ENCODE measurements at regions not wholly inside any gene's neighbourhood (a gene's known extent, or its start where the extent isn't known, plus 50 kb on each side); places are given as distances from the start of the nearest gene placed in this dataset.
A peak's percentile ranks its signal among the peaks of the same experiment; 100 is the strongest.
"Not testable (repeated sequence)": the region's sequence is repeated elsewhere in the genome, so short reads cannot be mapped to it uniquely, and the experiment has no call there.

DNA sequence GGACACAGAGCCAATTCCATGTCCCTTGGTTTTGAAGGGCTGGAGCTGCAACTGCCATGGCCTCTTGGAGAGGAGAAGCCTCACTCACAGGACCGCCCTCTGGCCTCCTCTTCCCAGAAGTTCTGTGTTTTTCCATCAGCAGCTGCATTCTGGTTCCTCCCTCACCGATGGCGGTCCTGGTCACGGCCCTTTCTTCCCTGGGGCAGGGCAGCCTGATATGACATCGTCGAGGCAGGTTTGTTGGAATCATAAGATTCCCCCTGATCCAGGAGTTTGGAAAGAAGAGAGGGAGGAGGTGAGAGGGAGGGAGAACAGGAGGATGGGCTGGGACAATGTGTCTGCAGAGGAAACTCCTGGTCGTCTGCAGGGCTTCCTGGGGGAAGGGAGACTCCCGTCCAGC, 82.7 kb upstream of the PDZD8 start:
- no peaks in the 10 kb centered on the region for H3K27me3 ChIP-seq

DNA sequence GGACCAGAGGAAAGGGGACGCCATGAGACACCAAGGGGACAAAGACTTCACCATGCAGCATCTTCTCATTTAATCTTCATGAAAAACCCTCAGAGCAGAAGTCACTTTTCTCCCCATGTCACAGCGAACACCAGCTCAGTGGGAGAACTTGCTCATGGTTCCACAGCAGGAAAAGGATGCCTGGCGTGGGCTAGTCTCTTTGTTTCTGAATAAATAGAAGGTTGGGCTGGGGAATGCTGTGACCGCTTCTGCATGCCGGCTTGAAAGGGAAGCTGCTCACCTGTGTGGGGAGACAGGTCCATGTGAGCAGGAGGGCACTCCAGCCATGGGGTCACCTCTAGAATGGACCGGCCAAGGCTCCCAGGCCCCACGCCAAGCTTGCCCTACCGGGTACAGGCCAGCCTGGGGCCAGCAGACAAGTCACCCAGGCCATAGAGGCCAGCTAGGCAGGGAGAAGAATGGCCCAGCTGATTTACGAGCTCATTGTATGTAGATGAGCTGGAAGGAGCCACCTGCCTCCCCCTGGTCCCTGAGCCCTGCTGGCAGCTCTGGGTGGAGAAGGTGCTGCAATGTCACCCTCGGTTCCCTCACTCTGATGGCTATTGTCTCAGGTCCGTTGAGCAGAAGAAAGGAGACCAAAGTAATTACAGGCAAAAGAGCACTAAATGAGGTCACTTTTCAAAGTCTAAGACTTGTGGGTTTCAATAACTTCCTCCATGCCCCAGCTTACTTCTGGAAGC, 82.0 kb upstream of the PDZD8 start:
- no peak for DNase-seq
- H3K4me3 ChIP-seq: no peak overlapping the region
- TF ChIP-seq, protein P1, sequence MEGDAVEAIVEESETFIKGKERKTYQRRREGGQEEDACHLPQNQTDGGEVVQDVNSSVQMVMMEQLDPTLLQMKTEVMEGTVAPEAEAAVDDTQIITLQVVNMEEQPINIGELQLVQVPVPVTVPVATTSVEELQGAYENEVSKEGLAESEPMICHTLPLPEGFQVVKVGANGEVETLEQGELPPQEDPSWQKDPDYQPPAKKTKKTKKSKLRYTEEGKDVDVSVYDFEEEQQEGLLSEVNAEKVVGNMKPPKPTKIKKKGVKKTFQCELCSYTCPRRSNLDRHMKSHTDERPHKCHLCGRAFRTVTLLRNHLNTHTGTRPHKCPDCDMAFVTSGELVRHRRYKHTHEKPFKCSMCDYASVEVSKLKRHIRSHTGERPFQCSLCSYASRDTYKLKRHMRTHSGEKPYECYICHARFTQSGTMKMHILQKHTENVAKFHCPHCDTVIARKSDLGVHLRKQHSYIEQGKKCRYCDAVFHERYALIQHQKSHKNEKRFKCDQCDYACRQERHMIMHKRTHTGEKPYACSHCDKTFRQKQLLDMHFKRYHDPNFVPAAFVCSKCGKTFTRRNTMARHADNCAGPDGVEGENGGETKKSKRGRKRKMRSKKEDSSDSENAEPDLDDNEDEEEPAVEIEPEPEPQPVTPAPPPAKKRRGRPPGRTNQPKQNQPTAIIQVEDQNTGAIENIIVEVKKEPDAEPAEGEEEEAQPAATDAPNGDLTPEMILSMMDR (IDR thresholded peaks at IDR 0.05): no peak
- no peak overlapping the region for H3K27ac ChIP-seq
- no peaks in the 10 kb centered on the region for H3K27me3 ChIP-seq
- H3K4me1 ChIP-seq: peaks cover 2 to 44% (median 22%) of the 10 kb centered on the region in 4 donors
- H3K9me3 ChIP-seq: no peaks in the 10 kb centered on the region
- no peaks in the 10 kb centered on the region for H3K36me3 ChIP-seq
- intact Hi-C loops (cut with DNase I; ENCODE audit: low total_unique reads): no loop called here

More for the DNA sequence above, 82.7 kb upstream of the PDZD8 start:
- intact Hi-C loops (cut with DNase I; ENCODE audit: low total_unique reads): no loop called here
- DNase-seq: peak in 1 of 2 donors; percentile 27
- TF ChIP-seq, protein P1 (IDR thresholded peaks at IDR 0.05): no peak
- Histone ChIP-seq H3K4me3 (no peak overlapping the region), H3K4me1 (peaks cover 5 to 49% (median 25%) of the 10 kb centered on the region in 4 donors), H3K36me3 (no peaks in the 10 kb centered on the region), H3K27ac (no peak overlapping the region), H3K9me3 (no peaks in the 10 kb centered on the region)

DNA sequence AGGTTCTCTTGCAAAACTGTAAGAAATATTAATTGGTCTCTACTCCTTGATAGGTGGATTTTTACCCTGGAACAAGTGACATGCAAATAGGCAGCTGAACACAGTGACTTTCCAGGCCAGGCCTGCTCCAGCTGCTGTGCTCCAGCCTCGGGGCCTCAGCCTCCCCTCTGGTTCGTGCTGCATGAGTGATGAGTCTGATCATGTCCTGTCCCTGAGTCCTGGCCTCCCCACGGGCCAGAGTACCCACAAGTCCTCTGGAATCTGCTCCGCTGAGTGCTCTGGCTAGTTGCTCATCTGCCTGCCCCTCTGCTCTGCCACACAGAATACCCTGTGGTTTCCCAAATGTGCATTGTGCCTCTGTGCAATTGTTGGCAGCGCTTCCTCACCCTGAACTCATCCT, 80.1 kb upstream of the PDZD8 start:
- Histone ChIP-seq H3K27ac (no peak overlapping the region), H3K4me1 (peaks cover 0 to 39% (median 10%) of the 10 kb centered on the region in 4 donors), H3K4me3 (no peak overlapping the region), H3K9me3 (no peaks in the 10 kb centered on the region), H3K27me3 (no peaks in the 10 kb centered on the region), H3K36me3 (no peaks in the 10 kb centered on the region)
- TF ChIP-seq, protein P1 (IDR thresholded peaks at IDR 0.05): no peak
- no peak for DNase-seq
- intact Hi-C loops (cut with DNase I; ENCODE audit: low total_unique reads): no loop called here

DNA sequence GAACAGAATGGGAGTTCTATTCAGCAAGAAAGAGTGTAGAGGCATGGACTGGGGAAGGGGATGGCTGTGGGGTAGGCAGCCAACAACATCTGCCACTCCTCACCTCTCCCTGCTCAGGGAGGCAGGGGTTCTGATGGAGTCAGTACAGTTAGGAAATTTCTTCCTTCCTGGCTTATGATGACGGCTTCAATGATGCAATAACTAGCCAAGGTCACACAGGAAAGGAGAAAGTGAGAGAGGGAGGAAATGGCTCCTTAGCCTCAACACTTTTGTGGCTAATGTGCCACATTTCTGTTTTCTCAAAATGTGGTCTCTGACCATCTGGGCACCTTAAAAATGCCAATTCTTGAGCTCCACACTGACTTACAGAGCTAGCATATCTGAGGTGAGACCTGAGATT, 79.3 kb upstream of the PDZD8 start:
- DNase-seq: no peak
- H3K27ac ChIP-seq: no peak overlapping the region
- intact Hi-C loops (cut with DNase I; ENCODE audit: low total_unique reads): no loop called here
- TF ChIP-seq, protein P1 (IDR thresholded peaks at IDR 0.05): no peak
- H3K4me1 ChIP-seq: peaks cover 0 to 47% (median 11%) of the 10 kb centered on the region in 4 donors
- no peaks in the 10 kb centered on the region for H3K9me3 ChIP-seq
- no peaks in the 10 kb centered on the region for H3K27me3 ChIP-seq
- no peak overlapping the region for H3K4me3 ChIP-seq
- H3K36me3 ChIP-seq: no peaks in the 10 kb centered on the region

DNA sequence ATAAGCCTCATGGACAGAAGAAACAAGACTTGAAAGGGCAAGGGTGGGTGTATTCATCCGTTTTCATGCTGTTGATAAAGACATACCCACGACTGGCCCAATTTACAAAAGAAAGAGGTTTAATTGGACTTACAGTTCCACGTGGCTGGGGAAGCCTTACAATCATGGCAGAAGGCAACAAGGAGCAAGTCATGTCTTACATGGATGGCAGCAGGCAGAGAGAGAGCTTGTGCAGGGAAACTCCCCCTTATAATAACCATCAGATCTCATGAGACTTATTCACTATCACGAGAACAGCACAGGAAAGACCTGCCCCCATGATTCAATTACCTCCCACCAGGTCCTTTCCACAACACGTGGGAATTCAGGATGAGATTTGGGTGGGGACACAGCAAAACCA, 78.2 kb upstream of the PDZD8 start:
- H3K27ac ChIP-seq; H3K36me3 ChIP-seq; intact Hi-C loops (cut with DNase I; ENCODE audit: low total_unique reads); H3K4me3 ChIP-seq; H3K27me3 ChIP-seq; H3K9me3 ChIP-seq; DNase-seq: not testable (repeated sequence)
- H3K4me1 ChIP-seq: peaks cover 0 to 39% (median 9%) of the 10 kb centered on the region in 4 donors

DNA sequence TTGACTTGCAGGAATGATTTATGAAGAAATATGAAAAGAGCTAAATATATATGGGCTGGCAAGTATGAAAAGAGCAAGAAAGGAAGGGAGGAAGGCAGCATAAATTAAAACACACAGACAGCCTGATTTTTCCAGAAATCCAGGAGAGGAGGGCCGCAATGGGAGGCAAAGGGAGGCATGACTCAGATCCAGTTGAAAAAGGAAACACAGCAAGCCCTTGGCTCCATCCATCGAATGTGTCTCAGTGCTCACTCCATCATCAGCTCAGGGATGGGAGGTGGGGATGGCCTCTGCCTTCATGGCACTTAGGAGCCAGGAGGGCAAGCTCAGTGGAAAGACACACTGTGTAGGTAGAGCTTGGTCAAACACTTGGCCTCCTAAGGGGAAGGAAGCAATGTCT, 75.7 kb upstream of the PDZD8 start:
- intact Hi-C loops (cut with DNase I; ENCODE audit: low total_unique reads): no loop called here
- no peak overlapping the region for H3K4me3 ChIP-seq
- H3K36me3 ChIP-seq: no peaks in the 10 kb centered on the region
- H3K9me3 ChIP-seq: no peaks in the 10 kb centered on the region
- TF ChIP-seq, protein P1 (IDR thresholded peaks at IDR 0.05): no peak
- no peak for DNase-seq
- peak overlapping the region in 1 of 2 donors; percentile 2 for H3K27ac ChIP-seq
- H3K4me1 ChIP-seq: peaks cover 0 to 21% (median 5%) of the 10 kb centered on the region in 4 donors
- H3K27me3 ChIP-seq: no peaks in the 10 kb centered on the region
